NCI-H748 (cell line): ENCODE measurements at regions not wholly inside any gene's neighbourhood (a gene's known extent, or its start where the extent isn't known, plus 50 kb on each side); places are given as distances from the start of the nearest gene placed in this dataset.
"Not testable (repeated sequence)": the region's sequence is repeated elsewhere in the genome, so short reads cannot be mapped to it uniquely, and the experiment has no call there.

Experiments
- DNase-seq: peaks from one replicate; lab custom pipeline; 2025; ENCODE audit not compliant: unreplicated experiment; lab: John Stamatoyannopoulos, UW

DNA sequence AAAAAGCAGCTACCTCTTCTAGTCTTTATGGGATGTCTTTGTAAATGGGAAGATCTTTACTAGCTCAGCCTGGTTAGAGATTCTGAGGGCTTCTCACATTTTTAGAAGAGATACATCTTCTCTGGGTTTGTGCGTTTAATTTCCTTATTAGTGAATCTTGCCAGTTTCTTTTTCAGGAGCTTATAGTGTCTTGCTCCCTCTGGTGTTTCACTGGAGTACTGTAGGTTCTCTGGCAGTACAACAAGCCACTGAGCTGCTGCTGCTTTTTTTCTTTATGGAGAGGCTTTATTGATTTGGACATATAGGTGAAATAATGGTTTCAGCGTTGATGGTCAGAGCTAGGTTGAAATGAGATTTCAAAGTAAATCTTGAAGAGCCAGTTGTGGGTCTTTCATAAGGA lies 82.9 kb downstream of the LAS1L start:
- DNase-seq, result peak; percentile 10

DNA sequence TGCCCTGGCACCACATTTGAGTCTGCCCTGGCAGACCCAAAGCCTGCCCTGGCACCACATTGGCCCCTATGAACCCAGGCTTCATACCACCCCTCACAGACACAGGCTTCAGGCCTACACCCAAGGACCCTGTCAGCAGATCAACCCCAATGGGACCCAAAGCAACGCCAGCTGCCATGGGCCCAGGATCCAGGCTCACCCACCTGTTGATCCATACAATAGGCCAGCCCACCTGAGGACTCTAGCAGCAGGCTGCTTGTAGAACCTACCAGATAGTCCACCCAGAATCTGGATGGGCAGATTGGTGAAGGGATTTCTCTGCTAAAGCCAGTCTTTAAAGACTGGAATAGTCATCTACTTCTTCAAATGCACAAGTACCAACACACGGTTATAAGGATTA lies 114.4 kb downstream of the LAS1L start:
- DNase-seq, result no peak

DNA sequence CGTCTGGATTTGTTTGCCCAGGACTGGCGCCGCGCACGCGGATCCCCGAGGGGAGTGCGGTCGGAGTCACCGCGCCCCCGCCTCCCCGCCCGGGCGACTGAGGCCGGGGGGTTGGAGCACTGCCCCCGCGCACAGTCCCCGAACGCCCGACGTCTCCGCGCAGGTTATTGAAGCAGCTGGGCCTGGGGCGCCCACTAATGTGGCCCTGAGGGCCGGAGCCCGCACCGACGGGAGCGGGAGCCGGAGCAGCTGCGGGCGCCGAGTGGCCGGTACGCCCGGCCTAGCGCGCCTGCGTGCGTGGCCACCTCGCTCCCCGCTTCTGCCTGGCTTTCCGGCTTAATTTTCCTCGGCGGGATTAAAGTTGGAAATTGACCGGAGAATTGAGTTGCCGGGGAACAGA lies 126.9 kb downstream of the LAS1L start:
- peak; percentile 0 for DNase-seq

DNA sequence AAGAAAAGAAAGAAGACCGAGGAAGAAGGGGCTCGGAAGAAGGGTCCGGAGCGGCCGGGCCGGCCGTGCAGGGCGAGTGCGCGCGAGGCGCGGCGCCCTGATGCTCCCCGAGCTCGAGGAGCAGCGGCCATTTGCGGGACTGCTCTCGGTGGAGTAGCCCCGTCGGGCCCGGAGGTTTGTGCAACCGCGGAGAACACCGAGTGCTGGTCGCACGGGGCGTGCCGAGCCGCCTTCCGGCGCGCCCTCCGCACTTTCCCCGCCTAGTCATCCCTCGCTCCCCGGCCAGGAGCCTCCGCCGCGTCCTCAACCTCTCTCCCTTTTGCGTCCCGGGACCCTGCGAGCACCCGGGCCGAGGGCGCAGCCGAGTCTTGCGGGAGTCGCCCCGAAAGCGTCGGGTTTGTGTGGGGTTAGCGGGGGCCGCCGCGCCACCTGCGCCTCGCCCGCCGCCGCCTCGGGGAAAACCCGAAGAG lies 127.4 kb downstream of the LAS1L start:
- no peak for DNase-seq

DNA sequence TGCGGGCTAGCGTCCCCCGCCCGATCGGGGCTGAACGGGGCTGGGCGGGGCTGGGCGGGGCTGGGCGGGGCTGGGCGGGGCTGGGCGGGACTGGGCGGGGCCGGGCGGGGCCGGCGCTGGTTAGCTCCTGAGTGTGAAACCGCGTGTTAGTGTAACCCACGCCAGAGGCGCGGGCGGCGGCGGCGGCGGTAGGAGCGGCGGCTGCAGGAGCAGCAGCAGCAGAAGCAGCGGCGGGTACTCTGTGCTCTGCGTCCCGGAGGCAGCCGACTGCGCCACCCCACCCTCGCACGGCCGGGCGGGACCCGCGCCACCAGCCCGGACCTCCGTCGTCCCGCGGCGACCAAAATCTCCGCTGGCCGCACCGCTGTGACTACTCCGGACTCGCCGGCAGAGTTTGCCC lies 128.1 kb downstream of the LAS1L start:
- DNase-seq, result no peak

DNA sequence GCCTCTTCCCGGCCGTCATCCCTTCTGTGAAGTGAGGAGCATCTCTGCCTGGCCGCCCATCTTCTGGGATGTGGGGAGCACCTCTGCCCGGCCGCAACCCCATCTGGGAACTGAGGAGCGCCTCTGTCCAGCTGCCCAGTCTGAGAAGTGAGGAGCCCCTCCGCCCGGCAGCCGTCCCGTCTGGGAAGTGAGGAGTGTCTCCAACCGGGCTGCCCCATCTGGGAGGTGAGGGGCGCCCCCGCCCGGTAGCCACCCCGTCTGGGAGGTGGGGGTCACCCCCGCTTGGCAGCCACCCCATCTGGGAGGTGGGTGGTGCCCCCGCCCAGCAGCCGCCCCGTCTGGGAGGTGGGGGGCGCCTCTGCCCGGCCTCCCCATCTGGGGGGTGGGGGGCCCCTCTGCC lies 142.3 kb downstream of the LAS1L start:
- no peak for DNase-seq

DNA sequence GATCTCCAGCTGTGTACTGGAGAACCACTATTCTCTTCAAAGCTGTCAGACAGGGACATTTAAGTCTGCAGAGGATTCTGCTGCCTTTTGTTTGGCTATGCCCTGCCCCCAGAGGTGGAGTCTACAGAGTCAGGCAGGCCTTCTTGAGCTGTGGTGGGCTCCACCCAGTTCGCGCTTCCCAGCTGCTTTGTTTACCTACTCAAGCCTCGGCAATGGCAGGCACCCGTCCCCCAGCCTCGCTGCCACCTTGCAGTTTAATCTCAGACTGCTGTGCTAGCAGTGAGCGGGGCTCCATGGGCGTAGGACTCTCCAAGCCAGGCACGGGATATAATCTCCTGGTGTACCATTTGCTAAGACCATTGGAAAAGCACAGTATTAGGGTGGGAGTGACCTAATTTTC lies 145.5 kb downstream of the LAS1L start:
- not testable (repeated sequence) for DNase-seq
